Keratinocyte (primary cell): ENCODE measurements at regions not wholly inside any gene's neighbourhood (a gene's known extent, or its start where the extent isn't known, plus 50 kb on each side); places are given as distances from the start of the nearest gene placed in this dataset.
"Not testable (repeated sequence)": the region's sequence is repeated elsewhere in the genome, so short reads cannot be mapped to it uniquely, and the experiment has no call there.

Source experiments
- DNase-seq: peaks from one replicate; pipeline ENCODE4 v3.0.0-alpha.2; 2011; ENCODE audit warnings: low read depth, missing footprints, low spot score
- FAIRE-seq: peaks from 2 replicates; lab custom pipeline; 2011; peaks lifted over from hg19 to GRCh38; lab: Jason Lieb, UNC
- H2AFZ ChIP-seq: 2 replicates; pipeline ENCODE4 v1.6.0; 2012; ENCODE audit warnings: low read length, control low read depth, inconsistent platforms; ENCODE audit not compliant: control insufficient read depth
- H3K27ac ChIP-seq: 2 replicates; pipeline ENCODE4 v1.5.1; 2011; ENCODE audit warnings: low read length; ENCODE audit not compliant: control insufficient read depth, insufficient read depth
- H3K27me3 ChIP-seq: 3 replicates; pipeline ENCODE4 v1.6.0; 2011; ENCODE audit warnings: low read length; ENCODE audit not compliant: control insufficient read depth, insufficient read depth; ENCODE audit errors: extremely low read depth
- H3K36me3 ChIP-seq, 2 experiments: 2 replicates in 1 of 2; 3 replicates in 1 of 2; pipeline ENCODE4 v1.5.1; 2011; ENCODE audit warnings: low read length in 2 of 2, mild to moderate bottlenecking in 1 of 2; ENCODE audit not compliant: control insufficient read depth in 2 of 2, insufficient read depth in 2 of 2; ENCODE audit errors: extremely low read depth in 1 of 2
- H3K4me1 ChIP-seq: 3 replicates; pipeline ENCODE4 v1.5.1; 2011; ENCODE audit warnings: low read length; ENCODE audit not compliant: control insufficient read depth, insufficient read depth; ENCODE audit errors: extremely low read depth
- H3K4me2 ChIP-seq: 3 replicates; pipeline ENCODE4 v1.6.0; 2011; ENCODE audit warnings: low read depth, low read length; ENCODE audit not compliant: control insufficient read depth, insufficient read depth; ENCODE audit errors: extremely low read depth
- H3K4me3 ChIP-seq, 3 experiments: fragments of 200-600 bp in 1 of 3; sonication (generic) in 1 of 3; 2 replicates in 2 of 3; 3 replicates in 1 of 3; pipeline ENCODE4 v1.5.1; 2011 to 2016; ENCODE audit warnings: low read length in 3 of 3, mild to moderate bottlenecking in 3 of 3, control low read depth in 2 of 3, inconsistent platforms in 1 of 3, low read depth in 1 of 3, mixed read lengths in 1 of 3, mixed run types in 1 of 3, moderate library complexity in 1 of 3; ENCODE audit not compliant: control insufficient read depth in 2 of 3, insufficient read depth in 2 of 3; ENCODE audit errors: extremely low read depth in 1 of 3
- H3K79me2 ChIP-seq: 2 replicates; pipeline ENCODE4 v1.6.0; 2012; ENCODE audit warnings: low read length; ENCODE audit not compliant: control insufficient read depth, insufficient read depth
- H3K9ac ChIP-seq: 3 replicates; pipeline ENCODE4 v1.6.0; 2011; ENCODE audit warnings: low read length; ENCODE audit not compliant: control insufficient read depth, insufficient read depth; ENCODE audit errors: extremely low read depth
- H3K9me1 ChIP-seq: 3 replicates; pipeline ENCODE4 v1.6.0; 2011; ENCODE audit warnings: low read length; ENCODE audit not compliant: control insufficient read depth, insufficient read depth; ENCODE audit errors: extremely low read depth
- H3K9me3 ChIP-seq: 2 replicates; pipeline ENCODE4 v1.5.1; 2012; ENCODE audit warnings: low read depth, low read length; ENCODE audit not compliant: control insufficient read depth
- H4K20me1 ChIP-seq: 3 replicates; pipeline ENCODE4 v1.6.0; 2011; ENCODE audit warnings: low read length; ENCODE audit not compliant: control insufficient read depth, insufficient read depth; ENCODE audit errors: extremely low read depth
- CTCF ChIP-seq, 3 experiments: IDR thresholded peaks in 1 of 3; conservative IDR thresholded peaks in 1 of 3; optimal IDR thresholded peaks in 1 of 3; 2 replicates in 2 of 3; 3 replicates in 1 of 3; pipeline versions ENCODE3 to v1.5.1; 2011; ENCODE audit warnings: low read length in 3 of 3, mild to moderate bottlenecking in 3 of 3, moderate library complexity in 2 of 3, control low read depth in 1 of 3, inconsistent platforms in 1 of 3; ENCODE audit not compliant: insufficient read depth in 2 of 3; ENCODE audit errors: extremely low read depth in 1 of 3
- EZH2 ChIP-seq: IDR thresholded peaks from one replicate; pipeline ENCODE4 v1.6.1; 2012; ENCODE audit warnings: inconsistent platforms, mild to moderate bottlenecking, low read length, moderate library complexity
- dilution Hi-C: fragments of 300-500 bp; cut with MboI; formaldehyde crosslinking; loops from one replicate; pipeline ENCODE4 v1.7.0; 2020; ENCODE audit warnings: low sequenced_read_pairs; ENCODE audit not compliant: extremely low pct_ligation_motif_present

- FAIRE-seq = no peak
- H3K27ac ChIP-seq = no peak overlapping the region
- no peaks in the 10 kb centered on the region for H3K27me3 ChIP-seq
- H3K4me3 ChIP-seq = no peak overlapping the region
- H3K4me1 ChIP-seq = no peaks in the 10 kb centered on the region
- no peak overlapping the region for H3K9ac ChIP-seq
- H3K79me2 ChIP-seq = no peaks in the 10 kb centered on the region
- H2AFZ ChIP-seq = no peak overlapping the region
- no peaks in the 10 kb centered on the region for H4K20me1 ChIP-seq
- no peak for DNase-seq
- H3K36me3 ChIP-seq = no peaks in the 10 kb centered on the region
- H3K4me2 ChIP-seq = no peak overlapping the region
- dilution Hi-C loops = no loop called here
- TF ChIP-seq CTCF (optimal IDR thresholded peaks at IDR 0.05 in 1 of 3, IDR thresholded peaks at IDR 0.05 in 1 of 3, conservative IDR thresholded peaks at IDR 0.05 in 1 of 3; ENCODE audit: extremely low read depth in 1 of 3, insufficient read depth in 2 of 3, low read length in 3 of 3) (no peak), EZH2 (no peak)
- H3K9me3 ChIP-seq = no peaks in the 10 kb centered on the region
- no peaks in the 10 kb centered on the region for H3K9me1 ChIP-seq
Observed at GRCh38 chr14:83184531-83184930, 1650.9 kb upstream of the SEL1L start.

DNA sequence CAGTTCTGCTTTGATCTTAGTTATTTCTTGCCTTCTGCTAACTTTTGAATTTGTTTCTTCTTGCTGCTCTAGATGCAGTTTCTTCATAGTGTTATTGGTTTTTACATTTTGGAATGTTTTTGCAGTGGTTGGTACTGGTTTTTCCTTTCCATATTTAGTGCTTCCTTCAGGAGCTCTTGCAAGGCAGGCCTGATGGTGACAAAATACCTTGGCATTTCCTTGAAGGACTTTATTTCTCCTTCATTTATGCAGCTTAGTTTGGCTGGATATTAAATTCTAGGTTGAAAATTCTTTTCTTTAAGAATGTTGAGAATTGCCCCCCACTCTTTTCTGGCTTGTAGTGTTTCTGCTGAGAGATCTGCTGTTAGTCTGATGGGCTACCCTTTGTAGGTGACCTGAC, 1654.7 kb upstream of the SEL1L start:
- dilution Hi-C loops, DNase-seq: not testable (repeated sequence)

GRCh38 chr14:83196236-83196635, 1662.6 kb upstream of the SEL1L start:
- no peak overlapping the region for H3K4me3 ChIP-seq
- DNase-seq (no peak), FAIRE-seq (no peak)
- H2AFZ ChIP-seq = no peak overlapping the region
- no peaks in the 10 kb centered on the region for H4K20me1 ChIP-seq
- H3K27ac ChIP-seq = no peak overlapping the region
- H3K79me2 ChIP-seq = no peaks in the 10 kb centered on the region
- H3K9ac ChIP-seq = no peak overlapping the region
- no peaks in the 10 kb centered on the region for H3K27me3 ChIP-seq
- dilution Hi-C loops = no loop called here
- H3K4me1 ChIP-seq = no peaks in the 10 kb centered on the region
- no peak overlapping the region for H3K4me2 ChIP-seq
- H3K9me3 ChIP-seq = no peaks in the 10 kb centered on the region
- H3K36me3 ChIP-seq = no peaks in the 10 kb centered on the region
- TF ChIP-seq EZH2 (no peak), CTCF (optimal IDR thresholded peaks at IDR 0.05 in 1 of 3, IDR thresholded peaks at IDR 0.05 in 1 of 3, conservative IDR thresholded peaks at IDR 0.05 in 1 of 3; ENCODE audit: extremely low read depth in 1 of 3, insufficient read depth in 2 of 3, low read length in 3 of 3) (no peak)
- no peaks in the 10 kb centered on the region for H3K9me1 ChIP-seq

More for the DNA sequence above, 1654.7 kb upstream of the SEL1L start:
- not testable (repeated sequence) for H3K4me3 ChIP-seq, FAIRE-seq, H2AFZ ChIP-seq, H3K9me3 ChIP-seq, H3K79me2 ChIP-seq, H3K27me3 ChIP-seq, H4K20me1 ChIP-seq, H3K4me2 ChIP-seq, H3K36me3 ChIP-seq, H3K9ac ChIP-seq, H3K27ac ChIP-seq, H3K9me1 ChIP-seq, H3K4me1 ChIP-seq
